Bone marrow (tissue), 2 donors: ENCODE measurements at regions not wholly inside any gene's neighbourhood (a gene's known extent, or its start where the extent isn't known, plus 50 kb on each side); places are given as distances from the start of the nearest gene placed in this dataset.

Experiments used
- DNase-seq, 2 donors: peaks; one replicate each; lab custom pipeline; 2025; lab: John Stamatoyannopoulos, UW

DNA sequence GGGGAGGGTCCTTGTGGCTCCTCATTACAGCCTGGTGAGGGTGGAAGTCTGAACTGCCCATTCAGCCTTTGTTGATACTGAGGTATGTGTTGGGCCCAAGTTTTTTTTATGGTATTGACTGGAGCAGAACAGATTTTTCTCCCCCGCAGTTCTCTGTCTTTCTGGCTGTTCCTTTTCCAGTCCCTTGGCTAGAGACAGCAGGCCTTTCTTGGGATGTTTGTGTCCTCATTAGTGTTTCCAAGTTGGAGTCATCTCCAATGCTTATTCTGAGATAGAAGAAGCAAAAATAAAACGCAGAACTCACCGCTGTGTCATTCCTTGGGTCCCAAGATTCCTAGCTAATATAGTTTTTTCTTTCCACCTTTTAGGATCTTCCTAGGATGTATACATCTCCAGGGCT, 193.3 kb downstream of the RAMP3 start:
- DNase-seq, result no peak

DNA sequence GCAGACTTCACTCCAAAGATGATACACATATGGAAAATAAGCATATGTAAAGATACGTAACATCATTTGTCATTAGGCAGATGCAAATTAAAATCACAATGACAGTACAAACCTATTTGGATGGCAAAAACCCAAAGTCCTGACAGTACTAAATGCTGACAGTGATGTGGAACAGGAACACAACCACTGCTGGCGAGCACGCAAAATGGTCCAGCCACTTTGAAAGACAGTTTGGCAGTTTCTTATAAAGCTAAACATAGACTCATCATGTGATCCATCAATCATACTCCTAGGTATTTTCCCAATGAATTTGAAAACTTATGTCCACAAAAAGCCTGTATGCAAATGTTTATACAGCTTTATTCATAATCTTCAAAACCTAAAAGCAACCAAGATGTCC, 200.7 kb downstream of the RAMP3 start:
- no peak for DNase-seq

DNA sequence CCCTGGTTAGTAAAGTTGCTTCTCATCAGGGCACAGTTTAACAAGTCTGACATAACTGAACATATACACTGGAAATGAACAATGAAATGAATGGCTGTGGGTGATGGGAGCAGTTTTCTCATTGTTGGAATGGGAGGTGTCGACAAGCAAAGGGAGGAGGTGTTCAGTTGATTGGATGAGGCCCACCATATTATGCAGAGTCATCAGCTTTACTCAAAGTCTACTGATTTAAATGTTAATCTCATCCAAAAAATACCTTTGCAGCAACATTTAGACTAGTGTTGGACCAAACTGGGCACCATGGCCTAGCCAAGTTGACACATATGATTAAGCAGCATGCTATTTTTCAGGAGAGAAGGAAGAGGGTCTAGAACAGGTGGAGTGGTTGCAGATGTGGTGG, 201.7 kb downstream of the RAMP3 start:
- DNase-seq, result no peak

DNA sequence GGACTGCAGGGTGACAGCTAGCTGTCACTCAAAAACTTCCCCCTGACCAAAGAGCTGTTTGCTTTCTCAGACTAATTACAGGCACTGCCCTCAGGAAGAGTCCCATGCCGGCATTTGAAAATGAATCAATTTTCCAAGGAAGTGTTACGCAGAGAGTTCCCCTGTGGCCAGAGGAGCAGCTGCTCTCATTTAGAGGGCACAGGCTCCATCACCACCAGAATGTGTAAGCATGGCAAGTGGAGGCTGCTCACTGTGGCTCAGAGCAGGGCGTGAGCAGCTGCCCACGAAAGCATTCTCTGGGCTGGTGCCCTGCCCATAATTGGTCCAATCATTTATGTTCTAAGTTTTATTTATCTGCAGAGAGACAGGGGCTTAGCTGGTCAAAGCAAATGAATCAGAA, 202.2 kb downstream of the RAMP3 start:
- DNase-seq, result no peak

DNA sequence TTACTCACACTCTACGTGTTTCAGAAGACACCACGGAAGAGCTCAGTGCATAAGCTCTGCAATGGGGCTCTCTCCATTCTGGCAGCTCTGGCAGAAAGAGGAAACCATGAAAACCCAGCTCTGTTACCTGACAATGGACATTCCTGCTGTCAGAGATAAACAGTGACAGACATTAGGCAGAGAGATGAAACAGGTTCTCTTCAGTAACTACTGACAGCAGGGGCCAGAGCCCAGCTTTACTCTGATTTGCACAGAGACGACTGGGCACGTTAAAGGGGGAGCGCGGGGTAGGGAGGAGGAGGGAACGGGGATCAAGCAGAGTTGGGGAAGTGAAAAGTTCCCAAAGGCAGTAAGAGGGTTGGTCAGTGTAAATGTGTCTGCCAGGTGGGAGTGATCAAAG, 206.1 kb downstream of the RAMP3 start:
- no peak for DNase-seq

DNA sequence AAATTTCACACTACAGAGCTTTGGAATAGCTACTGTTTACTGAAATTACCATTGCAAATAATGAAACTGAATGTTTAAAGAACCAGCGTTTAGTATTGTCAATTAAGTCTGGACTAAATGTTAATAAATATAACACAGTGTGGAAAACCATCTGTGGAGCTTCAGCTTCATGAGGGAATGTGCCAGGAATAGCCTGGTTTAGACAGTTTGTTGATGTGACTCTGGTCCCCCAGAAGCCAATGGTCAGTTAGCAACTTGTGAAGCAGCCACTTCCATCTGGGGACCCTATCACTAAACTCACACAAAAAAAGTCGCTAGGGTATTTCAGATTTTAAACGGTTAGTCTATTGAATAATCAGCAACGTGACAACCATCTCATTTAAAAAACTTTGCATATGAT, 207.8 kb downstream of the RAMP3 start:
- no peak for DNase-seq

DNA sequence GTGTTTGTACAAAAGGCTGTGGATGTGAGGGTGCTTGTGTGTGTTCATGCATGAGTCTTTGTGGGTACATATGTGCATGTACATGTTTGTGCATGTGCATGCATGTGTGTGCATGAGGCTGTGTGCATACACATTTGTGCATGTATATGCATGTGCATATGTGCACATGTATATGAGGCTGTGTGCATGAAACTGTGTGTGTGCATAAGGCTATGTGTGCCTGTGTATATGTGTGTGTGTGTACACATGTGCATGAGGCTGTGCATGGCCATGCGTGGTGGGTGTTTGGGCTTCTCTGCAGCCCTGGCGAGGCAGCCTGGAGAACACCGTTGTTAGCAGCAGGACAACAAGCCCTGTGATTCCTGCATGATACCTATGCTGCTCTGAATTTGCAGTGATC, 207.7 kb upstream of the ADCY1 start:
- no peak for DNase-seq

DNA sequence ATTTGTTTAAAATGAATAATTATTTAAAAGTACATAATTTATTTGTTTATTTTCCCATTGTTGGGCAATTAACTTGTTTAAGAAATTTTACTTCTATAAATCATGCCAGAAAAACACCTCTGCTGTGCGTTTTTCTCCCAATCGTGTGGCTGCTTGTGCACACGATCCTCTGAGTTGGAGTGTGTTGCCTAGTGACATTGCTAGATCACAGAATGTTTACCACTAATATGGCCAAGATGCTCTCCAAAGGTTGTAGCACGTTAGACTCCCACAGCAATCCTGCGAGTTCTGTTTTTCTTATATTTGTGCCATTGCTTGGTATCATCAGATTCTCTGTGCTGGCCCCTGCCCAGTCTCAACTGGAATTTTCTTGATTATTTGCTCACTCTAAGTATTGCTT, 207.1 kb upstream of the ADCY1 start:
- DNase-seq, result no peak

DNA sequence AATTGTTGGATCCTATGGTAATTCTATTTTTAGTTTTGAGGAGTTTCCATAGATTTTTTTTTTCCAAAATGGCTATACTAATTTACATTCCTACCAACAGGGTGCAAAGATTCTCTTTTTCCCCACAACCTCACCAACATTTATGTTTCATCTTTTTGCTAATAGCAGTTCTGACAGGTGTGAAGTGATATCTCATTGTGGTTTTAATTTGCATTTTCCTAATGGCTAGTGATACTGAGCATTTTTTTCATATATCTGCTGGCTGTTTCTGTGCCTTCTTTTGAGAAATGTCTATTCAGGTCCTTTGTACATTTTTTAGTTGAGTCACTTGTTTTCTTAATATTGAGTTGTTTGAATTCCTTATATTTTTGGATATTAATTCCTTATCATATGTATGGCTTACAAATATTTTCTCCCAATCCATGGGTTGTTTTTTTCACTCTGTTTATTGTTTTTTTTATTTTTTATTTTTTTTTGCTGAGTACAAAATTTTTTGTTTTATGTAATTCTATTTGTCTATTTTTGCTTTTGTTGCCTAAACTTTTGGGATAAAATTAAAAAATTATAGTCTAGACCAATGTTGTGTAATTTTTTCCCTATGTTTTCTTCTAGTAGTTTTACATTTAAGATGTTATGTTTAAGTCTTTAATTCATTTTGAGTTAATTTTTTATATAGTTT, 205.9 kb upstream of the ADCY1 start:
- DNase-seq, result no peak

DNA sequence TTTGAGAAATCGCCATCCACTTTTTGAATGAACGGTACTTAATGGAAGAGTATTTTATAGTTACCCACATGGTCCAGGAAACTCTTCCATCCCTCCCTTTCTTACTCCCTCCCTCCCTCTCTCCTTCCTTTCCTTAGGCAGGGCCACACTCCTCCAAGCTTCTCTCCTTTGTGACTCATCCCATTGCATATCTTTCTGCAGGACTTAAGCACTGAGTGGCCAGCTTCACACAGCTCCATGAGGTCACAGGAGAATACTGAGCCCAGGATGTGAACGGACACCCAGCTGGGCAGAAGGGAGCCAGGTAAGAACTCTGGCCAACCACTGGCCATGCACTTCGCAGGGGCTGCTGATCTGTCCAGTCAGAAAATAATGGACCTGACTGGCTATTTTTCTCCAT, 189.7 kb upstream of the ADCY1 start:
- no peak for DNase-seq

DNA sequence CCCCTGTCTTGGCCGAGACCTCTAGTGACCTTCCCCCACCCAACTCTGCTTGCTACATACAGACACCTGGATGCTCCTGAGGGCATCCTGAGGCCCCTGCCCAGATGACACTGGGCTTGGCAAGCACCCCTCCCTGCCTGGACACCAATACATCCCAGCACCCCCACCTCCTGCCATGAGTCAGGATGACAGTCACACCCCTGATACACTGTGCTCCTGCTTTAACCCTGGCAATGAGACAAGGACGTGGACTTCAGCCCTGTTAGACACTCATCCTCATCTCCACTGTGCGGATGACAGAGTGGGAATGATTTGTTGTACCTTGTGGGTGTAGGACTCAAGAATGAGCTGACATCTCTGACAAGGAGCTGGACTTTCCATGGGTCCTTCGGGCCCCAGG, 186.3 kb upstream of the ADCY1 start:
- DNase-seq, result no peak

DNA sequence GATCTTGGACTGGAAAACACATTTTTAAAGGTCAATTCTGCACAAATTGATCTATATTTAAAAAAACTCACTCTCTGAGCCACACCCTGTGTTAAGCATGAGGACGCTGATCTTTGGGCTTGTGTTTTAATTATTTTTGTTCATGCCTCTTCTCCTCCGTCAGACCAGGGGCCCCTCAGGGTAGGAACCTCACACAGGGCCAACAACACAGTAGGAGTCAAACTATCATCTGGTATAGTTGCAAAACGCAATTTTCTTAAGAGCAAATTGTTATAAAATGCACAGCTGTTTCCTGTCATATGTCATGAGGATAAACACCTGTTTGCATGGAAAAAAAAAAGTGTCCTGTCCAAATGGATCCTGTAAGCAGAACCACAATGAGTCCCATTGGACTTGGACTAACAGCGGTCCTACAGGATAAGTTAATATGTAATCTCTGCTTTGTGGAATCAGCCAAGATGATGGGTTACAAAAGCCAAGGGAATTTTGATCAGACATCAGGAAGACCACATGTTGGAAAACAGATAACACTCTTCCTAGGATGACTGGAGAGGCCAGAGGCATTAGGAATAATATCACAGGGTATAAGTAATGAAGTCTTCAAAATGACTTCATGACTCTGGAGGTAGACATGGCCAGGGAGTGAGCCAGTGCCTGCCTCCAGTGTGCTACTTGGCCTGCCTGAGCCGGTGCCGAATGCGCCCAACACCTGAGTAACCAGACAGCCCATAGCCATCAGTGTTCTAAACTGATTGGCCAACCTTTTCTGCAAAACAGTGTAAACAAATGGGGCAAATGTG, 184.9 kb upstream of the ADCY1 start:
- no peak for DNase-seq

DNA sequence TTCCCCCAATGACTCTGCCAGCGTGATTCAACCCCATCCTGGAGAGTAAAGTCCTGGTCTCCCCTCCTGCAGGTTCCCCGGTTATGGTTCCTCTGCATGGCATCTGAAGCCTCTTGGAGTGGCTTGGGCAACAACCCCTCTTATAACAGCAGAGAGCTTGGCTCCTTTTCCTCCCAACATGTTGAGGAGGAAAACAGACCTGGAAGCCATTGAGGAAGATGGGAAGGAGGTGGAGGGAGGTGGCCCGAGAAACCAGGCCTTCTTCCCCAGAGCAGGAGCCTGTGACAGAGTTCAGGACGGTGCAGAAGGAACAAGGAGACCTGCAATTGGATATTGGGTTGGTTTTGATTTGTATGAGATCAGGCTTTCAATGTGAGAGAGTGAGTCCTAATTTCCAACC, 184.0 kb upstream of the ADCY1 start:
- no peak for DNase-seq

DNA sequence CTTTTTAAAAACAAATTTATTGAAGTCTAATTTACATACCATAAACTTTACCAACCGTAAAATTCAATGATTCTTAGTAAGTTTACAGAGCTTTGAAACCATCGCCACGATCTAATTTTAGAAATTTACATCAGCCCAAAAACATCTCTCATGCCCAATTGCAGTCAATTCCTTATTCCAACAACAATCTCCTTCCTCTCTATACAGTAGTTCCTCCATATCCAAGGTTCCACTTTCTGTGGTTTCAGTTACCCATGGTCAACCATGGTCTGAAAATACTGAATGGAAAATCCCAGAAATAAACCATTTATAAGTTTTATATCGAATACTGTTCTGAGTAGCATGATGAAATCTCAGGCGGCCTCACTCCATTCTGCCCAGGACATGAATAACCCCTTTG, 183.4 kb upstream of the ADCY1 start:
- no peak for DNase-seq

DNA sequence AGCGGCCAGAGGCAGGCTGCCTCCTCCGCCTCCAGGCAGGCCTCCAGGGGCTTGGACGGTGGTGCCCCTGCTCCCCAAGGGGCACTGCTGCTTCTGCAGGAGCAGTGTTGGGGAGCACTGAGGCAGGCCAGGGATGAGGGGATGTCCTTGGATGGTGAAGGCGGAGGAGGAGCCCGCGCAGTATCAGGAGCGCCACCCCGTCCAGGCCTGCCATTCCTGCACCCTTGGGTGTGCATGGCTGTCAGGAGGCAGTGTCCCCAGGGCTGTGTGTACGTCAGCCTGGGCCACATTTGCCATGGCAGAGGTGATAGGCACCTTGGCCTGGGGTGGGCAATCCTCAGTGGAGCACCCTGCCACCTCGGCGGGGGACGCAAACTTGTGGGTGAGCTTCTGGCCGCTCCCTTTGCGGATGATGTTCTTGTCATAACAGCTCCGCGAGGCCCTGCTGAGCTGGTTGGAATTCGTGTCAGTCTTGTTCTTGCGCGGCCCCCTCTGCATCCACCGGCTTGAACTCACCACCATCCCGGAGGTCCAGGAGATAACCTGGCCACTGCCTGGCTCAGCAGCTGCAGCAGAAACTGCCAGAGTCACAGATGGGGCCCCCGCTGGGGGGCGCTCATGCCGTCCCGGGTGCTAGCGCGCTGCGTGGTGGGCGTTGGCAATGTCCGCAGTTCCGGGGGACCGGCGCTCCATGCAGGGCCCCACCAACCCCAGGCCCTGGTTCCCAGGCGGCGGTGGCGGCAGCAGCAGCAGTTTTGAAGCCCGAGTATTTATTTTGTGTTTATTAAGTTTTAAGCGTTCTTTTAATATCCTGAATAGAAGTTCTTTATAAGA, 182.3 kb upstream of the ADCY1 start:
- no peak for DNase-seq

DNA sequence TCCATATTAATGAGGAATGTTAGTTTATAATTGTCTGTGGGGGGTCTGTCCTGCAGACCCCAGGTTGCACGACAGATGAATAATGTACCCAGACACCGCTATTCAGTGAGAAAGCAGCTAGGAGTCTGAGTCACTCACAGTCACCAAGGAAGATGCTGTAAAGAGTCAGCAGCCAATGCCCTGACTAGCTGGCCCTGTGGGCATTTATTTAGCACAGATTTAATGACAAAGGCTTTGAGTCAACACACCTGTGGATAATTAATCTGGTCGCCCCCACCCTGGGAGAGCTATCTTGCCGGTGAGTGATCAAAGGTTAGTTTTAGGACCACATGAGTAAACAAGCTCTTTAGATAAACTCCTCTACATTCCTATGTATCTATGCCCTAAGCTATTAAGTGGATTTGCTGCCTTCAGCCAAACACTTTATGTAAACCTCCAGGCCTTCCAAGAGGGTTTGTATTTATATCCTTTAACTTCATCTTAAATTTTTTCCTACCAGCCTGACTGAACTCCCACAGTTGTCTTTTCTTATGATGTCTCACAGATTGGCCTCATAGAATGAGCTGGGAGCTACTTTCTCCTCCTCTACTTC, 180.0 kb upstream of the ADCY1 start:
- no peak for DNase-seq

DNA sequence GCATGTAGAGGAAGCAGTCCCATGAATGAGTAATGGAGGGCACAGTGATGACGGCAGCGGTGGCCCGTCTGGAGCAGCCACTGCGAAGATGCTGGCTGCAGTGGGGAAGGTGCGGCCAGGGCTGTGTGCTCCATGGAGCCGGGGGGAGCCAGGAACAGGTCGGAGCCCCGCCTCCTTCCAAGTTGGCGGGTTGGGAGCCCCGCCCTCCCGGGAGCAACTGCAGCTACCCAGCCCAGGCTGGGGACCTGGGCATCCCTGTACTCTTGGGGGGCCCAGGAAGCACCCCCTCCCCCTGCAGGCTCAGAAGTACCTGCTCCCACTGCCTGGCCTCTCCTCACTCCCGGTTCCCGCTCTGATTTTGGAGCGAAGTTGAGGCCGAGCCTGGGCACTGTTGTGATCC, 175.1 kb upstream of the ADCY1 start:
- DNase-seq, result no peak

DNA sequence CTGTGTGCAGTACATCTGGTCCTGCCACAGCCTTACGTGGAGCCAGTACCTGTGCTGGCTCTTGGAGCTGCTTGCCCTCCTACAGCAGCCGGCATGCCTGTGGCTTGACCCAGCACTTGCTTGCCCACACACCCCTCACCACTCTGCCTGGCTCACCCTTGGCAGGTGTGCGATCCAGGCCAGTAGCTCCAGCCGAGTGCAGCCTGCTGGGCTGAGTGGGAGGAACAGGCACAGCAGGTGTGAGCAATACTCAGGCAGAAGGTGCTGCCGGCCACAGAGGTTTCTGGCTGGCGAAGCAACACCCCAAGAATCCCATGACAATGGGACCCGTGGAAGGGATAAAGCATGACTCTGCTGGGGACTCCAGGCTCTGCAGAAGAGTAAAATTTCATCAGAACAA, 173.5 kb upstream of the ADCY1 start:
- no peak for DNase-seq

DNA sequence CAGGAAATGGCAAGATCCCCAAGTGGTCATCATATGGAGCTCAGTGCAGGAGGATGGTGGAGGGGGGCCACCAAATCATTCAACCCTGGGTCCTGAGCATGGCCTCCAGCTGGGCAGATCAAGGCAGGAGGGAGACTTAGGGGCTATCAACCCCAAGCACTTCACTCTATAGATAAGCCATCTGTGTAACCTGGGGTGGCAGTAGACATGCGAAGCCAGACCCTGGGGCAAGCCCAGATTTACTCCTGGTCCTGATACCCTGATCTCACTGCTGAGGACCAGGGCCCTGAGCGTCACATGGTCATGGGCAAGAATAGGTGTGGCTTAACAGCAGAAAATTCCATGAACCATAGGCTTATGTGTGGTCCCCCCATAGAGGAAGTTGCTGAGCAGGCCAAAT, 173.0 kb upstream of the ADCY1 start:
- no peak for DNase-seq

DNA sequence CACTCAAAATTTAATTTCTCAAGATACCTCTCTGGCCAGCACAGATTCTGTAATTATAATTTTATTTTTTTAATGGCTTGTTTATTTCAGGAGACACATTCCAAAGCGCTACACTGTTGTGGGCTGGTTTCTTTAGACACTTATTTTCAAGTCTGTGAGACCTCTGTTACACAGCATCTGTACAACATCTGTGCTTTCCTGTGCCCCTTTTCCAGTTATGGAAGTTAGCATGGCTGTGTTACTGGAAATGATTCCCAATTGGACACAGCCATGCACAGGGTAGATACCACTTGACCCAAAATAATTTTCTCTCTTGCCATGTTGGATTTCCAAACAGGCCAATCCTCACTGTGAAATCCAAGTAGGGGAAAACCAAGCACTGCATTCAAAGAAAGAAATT, 172.3 kb upstream of the ADCY1 start:
- DNase-seq, result no peak

DNA sequence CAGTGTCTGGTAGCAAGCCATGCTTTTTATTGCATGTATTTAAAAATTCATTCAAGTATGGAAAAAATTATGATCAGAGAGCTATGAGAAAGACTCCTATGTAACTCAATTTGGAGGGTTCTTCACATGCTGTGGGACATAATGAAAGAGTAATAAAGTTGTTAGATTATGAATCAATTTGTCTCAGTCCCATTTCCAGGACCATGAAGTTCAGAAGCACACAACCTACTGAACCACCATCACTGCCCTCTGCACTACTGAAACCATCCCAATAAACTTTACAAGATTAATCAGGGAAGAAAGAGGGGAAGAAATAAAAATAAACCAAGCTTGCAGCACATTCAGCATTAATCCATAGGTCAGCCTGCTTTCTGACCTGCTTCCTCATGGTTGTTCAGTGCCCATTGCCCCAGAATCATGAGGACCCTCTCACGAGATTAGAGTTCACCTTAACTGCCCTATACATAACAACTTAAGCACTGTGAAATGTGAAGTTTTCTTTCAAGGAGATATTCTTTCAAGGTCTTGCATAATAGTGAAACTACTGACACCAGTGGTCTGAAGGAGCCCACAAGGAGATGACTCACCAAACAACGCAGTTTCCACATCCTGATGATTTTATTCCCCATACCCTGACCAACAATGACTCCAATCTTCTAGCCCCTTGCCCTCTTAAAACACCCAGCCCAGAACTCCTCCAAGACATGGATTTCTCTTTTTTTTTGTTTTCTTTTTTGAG, 171.5 kb upstream of the ADCY1 start:
- peak in 1 of 2 donors; percentile 30 for DNase-seq

DNA sequence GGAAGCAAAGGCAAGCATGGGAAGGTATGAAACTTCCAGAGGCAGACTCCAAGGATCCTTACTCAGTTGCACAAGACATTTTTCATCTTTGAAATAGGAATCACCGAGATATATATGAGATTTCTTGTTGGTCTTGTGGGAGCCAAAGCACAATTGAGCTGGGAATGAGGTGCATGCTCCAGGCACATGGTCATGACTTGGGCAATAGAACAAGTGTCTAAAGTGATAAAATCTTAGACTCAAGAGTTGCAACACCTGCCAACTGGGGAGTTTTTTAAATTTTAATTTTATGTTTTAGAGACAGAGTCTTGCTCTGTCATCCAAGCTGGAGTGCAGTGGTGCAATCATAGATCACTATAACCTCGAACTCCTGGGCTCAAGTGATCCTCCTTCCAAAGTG, 169.5 kb upstream of the ADCY1 start:
- DNase-seq, result no peak
